LNCAP (cell line): ENCODE measurements at regions not wholly inside any gene's neighbourhood (a gene's known extent, or its start where the extent isn't known, plus 50 kb on each side); places are given as distances from the start of the nearest gene placed in this dataset.

Experiments
- CTCF ChIP-seq: fragments of 450-650 bp; IDR thresholded peaks from 2 replicates; pipeline ENCODE4 v1.5.1; 2017; ENCODE audit warnings: mild to moderate bottlenecking

GRCh38 chr1:191620883-191621282, 537.4 kb upstream of the RGS18 start:
- no peak for TF ChIP-seq CTCF

GRCh38 chr1:191624044-191624443, 534.2 kb upstream of the RGS18 start:
- no peak for TF ChIP-seq CTCF

- TF ChIP-seq CTCF = no peak
Measured at GRCh38 chr1:191629836-191630235, 528.4 kb upstream of the RGS18 start.

- no peak for TF ChIP-seq CTCF
Measured at GRCh38 chr1:191634801-191635508, 523.3 kb upstream of the RGS18 start.

- TF ChIP-seq CTCF = no peak
Measured at GRCh38 chr1:191636345-191636744, 521.9 kb upstream of the RGS18 start.

- no peak for TF ChIP-seq CTCF
Measured at GRCh38 chr1:191641420-191642260, 516.6 kb upstream of the RGS18 start.

- TF ChIP-seq CTCF = no peak
Measured at GRCh38 chr1:191643060-191643459, 515.2 kb upstream of the RGS18 start.
